HG03060 (cell line): ENCODE measurements at regions not wholly inside any gene's neighbourhood (a gene's known extent, or its start where the extent isn't known, plus 50 kb on each side); places are given as distances from the start of the nearest gene placed in this dataset.

Experiments used
- ATAC-seq: cut with Tn5 transposase; IDR thresholded peaks from one replicate; pipeline ENCODE4 v1.9.1; 2021; ENCODE audit warnings: low read depth, moderate number of reproducible peaks; ENCODE audit not compliant: unreplicated experiment

DNA sequence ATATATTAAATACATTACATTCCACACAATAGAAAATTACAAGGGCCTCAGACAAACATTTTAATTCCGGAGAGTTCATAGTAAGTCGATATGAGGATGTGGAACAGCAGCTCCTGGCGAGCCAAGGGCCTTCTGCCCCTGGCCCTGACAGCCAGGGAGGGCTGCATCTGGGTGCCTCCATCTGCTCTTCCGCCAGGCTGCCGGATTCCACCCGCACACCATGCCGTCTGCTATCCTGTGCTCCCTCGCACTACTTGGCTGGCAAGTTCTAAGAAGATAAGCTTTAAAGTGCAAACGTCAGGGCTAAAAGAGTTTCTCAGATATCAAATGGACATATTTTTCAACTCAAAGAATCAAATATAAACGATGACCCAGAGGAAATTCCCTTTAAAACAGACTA is 656.3 kb upstream of the NOX3 start:
- no peak for ATAC-seq

DNA sequence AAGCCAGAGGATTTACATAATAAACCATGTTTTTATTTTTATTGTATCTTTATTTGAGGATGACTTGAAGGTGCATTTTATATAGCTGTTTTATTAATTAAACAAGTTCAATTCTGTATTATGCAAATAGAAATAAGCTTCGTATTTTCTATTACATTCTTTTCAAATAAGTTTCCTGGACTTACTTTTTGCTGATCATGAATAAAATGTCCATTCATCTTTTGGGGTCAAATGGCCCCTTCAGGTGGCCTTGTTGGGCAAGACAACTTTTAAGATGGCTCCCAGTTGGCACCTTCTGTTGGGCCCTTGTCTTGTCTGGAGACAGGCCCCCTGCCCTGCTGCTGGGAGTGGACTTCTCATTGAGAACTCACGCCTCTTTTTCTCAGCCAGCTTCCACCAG is 654.6 kb upstream of the NOX3 start:
- no peak for ATAC-seq

DNA sequence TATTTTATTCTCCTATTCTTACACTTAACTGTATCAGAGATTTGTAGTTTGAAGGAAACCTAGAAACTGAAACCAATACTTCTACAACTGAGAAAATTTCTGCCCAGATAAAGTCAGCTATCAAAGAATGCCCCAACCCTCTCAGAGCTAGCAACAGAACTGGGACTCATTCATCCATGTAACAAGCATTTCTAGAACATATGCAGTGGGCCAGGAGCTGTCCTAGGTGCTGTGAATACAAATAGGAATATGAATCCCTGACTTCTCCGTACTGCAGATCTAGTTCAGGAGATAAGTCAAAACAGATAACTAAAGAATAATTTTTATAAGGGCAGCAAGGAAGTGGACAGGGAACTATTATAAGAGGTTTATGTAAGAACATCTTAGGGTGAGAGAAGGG is 654.1 kb upstream of the NOX3 start:
- no peak for ATAC-seq

DNA sequence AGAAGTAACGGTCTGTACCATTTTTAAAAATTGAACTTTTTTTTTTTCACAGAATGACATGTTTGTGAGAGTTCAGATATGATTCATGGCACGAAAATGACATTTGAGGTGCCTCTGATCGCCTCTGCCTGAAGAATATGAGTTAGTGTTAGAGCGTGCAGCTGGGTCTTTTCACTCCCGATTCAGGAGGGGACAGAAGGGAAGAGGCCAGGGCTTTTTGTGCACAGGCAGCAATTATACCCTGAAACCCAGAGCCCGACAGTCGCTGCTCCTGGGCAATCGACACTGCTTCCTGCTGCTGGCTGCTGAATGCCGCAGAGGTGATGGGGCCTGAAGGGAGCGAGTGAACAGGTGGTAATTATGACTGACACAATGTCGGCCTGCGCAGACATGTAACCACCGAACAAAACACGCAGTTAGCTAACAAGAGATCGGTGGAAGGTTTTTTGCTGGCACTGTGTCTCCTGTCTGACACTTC is 652.0 kb upstream of the NOX3 start:
- no peak for ATAC-seq

DNA sequence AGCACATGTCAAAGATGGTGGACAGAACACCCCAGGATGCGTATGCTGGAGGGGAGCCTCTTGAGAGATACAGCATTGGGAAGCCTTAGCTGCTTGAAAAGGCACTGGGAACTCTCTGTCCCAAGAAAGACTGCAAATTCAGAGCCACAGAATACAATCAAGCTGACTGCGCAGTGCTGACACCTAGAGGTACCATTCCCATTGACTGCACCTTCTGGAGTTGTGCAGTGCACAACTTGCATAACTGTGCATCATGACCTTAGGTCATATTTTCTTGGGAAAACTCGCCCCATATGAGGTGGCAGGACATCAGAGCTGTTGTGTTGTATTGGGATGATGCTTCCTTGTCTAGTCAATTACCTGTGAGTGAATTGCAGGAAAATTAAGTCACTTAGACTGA is 646.5 kb upstream of the NOX3 start:
- ATAC-seq: no peak

- no peak for ATAC-seq
Observed at GRCh38 chr6:156098839-156099238, 643.2 kb upstream of the NOX3 start.

DNA sequence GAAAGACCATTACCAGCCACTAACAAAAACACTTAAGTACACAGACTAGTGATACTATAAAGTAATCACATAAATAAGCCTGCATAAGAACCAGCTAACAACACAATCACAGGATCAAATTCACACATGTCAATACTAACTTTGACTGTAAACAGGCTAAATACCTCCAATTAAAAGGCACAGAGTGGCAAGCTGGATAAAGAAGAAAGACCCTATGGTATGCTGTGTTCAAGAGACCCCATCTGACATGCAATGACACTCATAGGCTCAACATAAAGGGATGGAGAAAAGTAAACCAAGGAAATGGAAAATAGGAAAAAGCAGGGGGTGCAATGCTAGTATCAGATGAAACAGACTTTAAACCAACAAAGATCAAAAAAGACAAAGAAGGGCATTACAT is 631.8 kb upstream of the NOX3 start:
- ATAC-seq: no peak

GRCh38 chr6:156082012-156082411 is 626.4 kb upstream of the NOX3 start:
- ATAC-seq: no peak

- no peak for ATAC-seq
Observed at GRCh38 chr6:156080371-156080770, 624.7 kb upstream of the NOX3 start.

DNA sequence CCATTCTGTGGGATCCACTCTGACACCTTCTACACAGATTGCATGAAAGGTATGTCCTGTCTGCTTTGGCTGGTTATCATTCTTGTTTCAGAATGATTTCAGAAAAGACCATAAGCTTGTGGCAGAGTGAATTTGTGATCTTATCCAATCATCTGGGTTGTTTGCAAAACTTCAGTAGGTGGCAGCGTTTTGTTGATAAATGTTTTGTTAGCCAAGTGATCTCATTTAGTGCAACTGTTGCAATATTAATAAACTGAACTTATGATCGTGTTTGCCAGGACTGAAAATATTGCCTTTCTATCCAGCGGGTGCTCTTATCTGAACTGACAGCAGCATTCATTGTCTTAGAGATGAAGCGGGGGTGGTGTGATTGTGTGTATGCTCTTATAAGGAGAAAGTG is 613.2 kb upstream of the NOX3 start:
- ATAC-seq: no peak

- no peak for ATAC-seq
Observed at GRCh38 chr6:156065849-156066248, 610.2 kb upstream of the NOX3 start.

- no peak for ATAC-seq
Observed at GRCh38 chr6:156062091-156062563, 606.5 kb upstream of the NOX3 start.

DNA sequence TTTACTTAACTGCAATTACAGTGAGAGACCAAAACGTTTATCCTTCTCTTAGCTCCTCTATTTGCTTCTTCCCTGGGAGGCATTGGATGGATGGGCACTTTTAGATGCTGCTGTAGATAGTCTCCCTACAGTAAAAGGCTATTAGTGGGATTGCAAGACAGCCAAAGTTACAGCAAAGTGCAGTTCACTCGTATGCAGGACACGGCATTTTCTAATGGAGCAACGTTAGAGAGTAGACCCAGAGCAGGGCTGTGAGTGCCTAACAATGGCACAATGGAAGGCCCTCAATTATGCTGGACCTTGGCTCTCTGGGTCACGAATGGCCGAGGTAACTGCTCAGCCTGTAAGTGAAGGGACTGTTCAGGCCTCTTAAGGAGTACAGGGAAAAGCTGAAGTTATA is 605.8 kb upstream of the NOX3 start:
- ATAC-seq: no peak

- no peak for ATAC-seq
Observed at GRCh38 chr6:156060013-156060412, 604.4 kb upstream of the NOX3 start.

DNA sequence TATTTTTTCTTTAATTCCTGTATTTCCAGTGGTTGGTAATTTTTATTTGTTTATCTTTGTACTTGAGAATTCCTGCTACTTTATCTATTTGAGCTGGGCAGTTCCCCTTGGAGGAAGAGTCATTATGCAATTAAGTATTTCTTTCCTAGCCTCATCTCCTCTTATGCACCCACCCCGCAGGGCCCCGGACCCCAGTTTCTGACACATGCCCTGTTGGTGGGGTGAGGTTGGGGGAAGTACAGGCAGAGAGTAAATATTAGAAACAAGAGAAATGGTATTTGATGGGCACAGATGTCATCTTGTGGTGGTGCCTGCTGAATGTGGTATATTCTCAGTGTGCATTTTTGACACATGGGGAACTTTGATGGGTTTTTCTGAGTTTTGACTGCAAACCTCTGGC is 602.7 kb upstream of the NOX3 start:
- ATAC-seq: no peak

DNA sequence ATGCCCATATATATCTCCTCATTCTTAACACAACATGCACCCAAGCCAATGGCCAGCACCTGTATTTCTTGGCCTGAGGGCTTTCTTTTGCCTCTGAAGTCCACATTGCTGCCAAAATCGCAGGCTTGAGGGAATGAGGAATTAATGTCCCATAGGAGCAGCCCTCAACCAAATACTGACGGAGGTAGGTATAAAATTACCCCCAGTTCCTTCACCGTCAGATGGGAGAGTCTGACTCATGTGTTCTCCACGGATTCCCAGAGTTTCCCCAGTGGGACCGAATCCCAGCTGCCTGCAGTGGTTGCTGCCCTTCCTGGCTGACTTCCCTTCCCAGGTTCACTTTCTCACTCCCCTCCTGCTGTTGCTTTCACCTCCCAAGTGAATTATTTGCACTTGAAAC is 602.2 kb upstream of the NOX3 start:
- ATAC-seq: no peak

- ATAC-seq: no peak
Observed at GRCh38 chr6:156056085-156056484, 600.4 kb upstream of the NOX3 start.

DNA sequence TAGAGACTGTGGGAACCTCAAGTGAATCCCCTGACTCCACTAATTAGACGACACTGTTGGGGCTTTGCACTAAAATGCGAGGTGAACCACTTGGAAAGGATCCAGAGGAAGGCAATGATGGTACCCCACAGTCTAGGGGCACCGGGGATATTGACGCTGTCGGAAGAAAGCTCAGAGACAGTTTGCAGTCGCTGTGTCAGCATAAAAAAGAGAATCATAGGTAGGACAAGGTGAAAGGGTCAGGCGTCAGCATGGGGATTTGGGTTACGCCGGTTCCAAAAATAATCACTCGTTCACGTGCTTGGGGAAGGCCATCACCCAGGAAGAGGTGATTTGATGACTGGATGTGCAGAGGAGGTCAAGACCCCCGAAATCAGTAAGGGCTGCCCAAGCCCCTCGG is 598.0 kb upstream of the NOX3 start:
- no peak for ATAC-seq

GRCh38 chr6:156046841-156047449 is 591.3 kb upstream of the NOX3 start:
- no peak for ATAC-seq

GRCh38 chr6:156046268-156046665 is 590.6 kb upstream of the NOX3 start:
- ATAC-seq: no peak

DNA sequence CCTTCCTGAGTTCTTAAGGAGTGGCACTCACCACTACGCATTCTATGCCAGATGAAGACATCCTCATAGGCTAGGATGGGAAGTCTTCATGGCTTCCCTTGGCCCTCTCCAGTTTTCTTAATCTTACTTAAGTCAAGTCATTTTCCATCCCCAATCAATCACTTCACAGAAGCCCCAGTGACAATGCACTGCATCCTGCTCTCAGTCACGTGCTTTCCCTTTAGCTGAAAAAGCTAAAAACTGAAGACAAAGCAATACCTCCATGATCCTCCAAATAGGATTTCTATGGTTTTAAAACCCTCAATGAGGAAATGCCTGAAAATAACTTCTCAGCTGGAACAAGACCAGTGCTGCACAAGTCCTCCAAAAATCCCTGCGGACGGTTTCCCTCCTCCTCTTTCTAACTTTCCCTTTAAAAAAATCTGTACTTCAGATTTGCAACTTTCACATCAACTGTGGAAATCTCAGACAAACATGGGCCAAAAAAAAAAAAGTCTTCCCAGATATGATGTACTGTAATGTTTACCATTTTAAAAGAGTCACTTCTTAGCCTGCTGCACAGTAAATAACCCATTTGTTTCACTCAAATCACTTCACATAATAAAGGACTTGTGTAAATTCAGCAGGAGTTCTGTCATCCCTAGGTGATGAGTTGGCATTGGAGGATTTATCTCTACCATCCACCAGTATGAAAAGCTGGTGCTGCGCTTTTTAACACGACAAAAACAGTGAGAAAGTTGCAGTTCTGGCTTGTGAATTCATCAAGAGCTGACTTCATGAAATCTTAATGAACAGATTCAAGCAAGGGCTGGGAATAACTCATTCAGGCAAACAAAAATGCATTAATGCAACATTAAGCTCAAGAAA is 590.0 kb upstream of the NOX3 start:
- ATAC-seq: no peak

DNA sequence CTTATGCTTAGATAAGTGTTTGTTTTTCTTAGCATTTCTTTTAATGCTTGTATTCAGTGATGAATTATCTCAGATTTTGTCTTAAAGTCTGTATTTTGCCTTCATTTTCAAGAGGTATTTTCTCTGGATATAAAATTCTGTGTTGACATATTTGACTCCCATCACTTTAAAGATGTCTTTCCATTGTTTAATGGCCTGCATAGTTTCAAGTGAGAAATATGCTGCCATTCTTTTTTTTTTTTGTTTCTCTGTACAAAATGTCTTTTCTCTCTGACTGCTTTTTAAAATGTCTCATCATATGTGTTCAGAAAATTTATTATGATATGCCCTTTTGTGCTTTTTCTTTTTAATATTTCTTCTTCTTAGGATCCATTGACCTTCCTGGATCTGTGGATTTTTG is 578.0 kb upstream of the NOX3 start:
- ATAC-seq: no peak
